GM19467 (cell line): ENCODE measurements at regions not wholly inside any gene's neighbourhood (a gene's known extent, or its start where the extent isn't known, plus 50 kb on each side); places are given as distances from the start of the nearest gene placed in this dataset.
"Not testable (repeated sequence)": the region's sequence is repeated elsewhere in the genome, so short reads cannot be mapped to it uniquely, and the experiment has no call there.

Source experiments
- ATAC-seq: cut with Tn5 transposase; IDR thresholded peaks from one replicate; pipeline ENCODE4 v1.9.1; 2021; ENCODE audit warnings: mild to moderate bottlenecking, moderate library complexity; ENCODE audit not compliant: unreplicated experiment

- not testable (repeated sequence) for ATAC-seq
Observed at GRCh38 chr3:75579091-75579490, 85.0 kb upstream of the FRG2C start.

- ATAC-seq: not testable (repeated sequence)
Observed at GRCh38 chr3:75579536-75579935, 84.6 kb upstream of the FRG2C start.

- ATAC-seq: peak; percentile 51
Observed at GRCh38 chr3:75579981-75580782, 83.9 kb upstream of the FRG2C start.

- ATAC-seq: not testable (repeated sequence)
Observed at GRCh38 chr3:75582536-75582935, 81.6 kb upstream of the FRG2C start.

- ATAC-seq: not testable (repeated sequence)
Observed at GRCh38 chr3:75583116-75583515, 81.0 kb upstream of the FRG2C start.

GRCh38 chr3:75587695-75588094 lies 76.4 kb upstream of the FRG2C start:
- ATAC-seq: not testable (repeated sequence)

GRCh38 chr3:75590382-75590781 lies 73.7 kb upstream of the FRG2C start:
- not testable (repeated sequence) for ATAC-seq

- ATAC-seq: not testable (repeated sequence)
Observed at GRCh38 chr3:75604286-75604934, 59.7 kb upstream of the FRG2C start.

GRCh38 chr3:75607996-75608395 lies 56.1 kb upstream of the FRG2C start:
- ATAC-seq: not testable (repeated sequence)

GRCh38 chr3:75609598-75609997 lies 54.5 kb upstream of the FRG2C start:
- not testable (repeated sequence) for ATAC-seq

GRCh38 chr3:75610773-75611172 lies 53.4 kb upstream of the FRG2C start:
- no peak for ATAC-seq

GRCh38 chr3:75611724-75612460 lies 52.2 kb upstream of the FRG2C start:
- not testable (repeated sequence) for ATAC-seq
